HepG2 (cell line): ENCODE measurements at regions not wholly inside any gene's neighbourhood (a gene's known extent, or its start where the extent isn't known, plus 50 kb on each side); places are given as distances from the start of the nearest gene placed in this dataset.

Experiments used
- ATAC-seq: fragments of 200-7000 bp; cut with Tn5 transposase; 3 replicates; pipeline ENCODE4 v1.9.1; 2020; ENCODE audit warnings: mild to moderate bottlenecking, moderate library complexity
- BruUV-seq: library from RNA; stranded (reverse); fragments of 400-500 nt; replicated peaks from 2 replicates; lab custom pipeline; 2021; lab: Mats Ljungman, UMichigan
- CTCF ChIA-PET: fragments of 300-600 bp; formaldehyde crosslinking; extraction: SDS; loops from one replicate; lab custom pipeline; 2021; ENCODE audit warnings: low total read pairs, inconsistent platforms, low intra/inter-chr PET ratio; lab: Yijun Ruan, JAX
- POLR2A ChIA-PET: fragments of 350-600 bp; sonication (Branson Sonifier 250); formaldehyde crosslinking; loops from one replicate; lab custom pipeline; 2020; ENCODE audit warnings: antibody characterized with exemption, inconsistent platforms; lab: Yijun Ruan, JAX
- DNase-seq: peaks from one replicate; pipeline ENCODE4 v3.0.0-alpha.2; 2015; ENCODE audit warnings: low spot score
- FAIRE-seq: peaks from 3 replicates; lab custom pipeline; 2011; peaks lifted over from hg19 to GRCh38; lab: Jason Lieb, UNC
- H2AFZ ChIP-seq: one replicate; pipeline ENCODE4 v1.6.1; 2011; ENCODE audit warnings: low read length, inconsistent platforms
- H3K27ac ChIP-seq: fragments of 300-600 bp; 3 replicates; pipeline ENCODE4 v1.8.0; 2011; ENCODE audit warnings: mixed run types, mild to moderate bottlenecking, mixed read lengths, low read length, inconsistent platforms; ENCODE audit not compliant: insufficient read depth; ENCODE audit errors: extremely low read length
- H3K27me3 ChIP-seq, 2 experiments: fragments of 200-600 bp in 1 of 2; 2 replicates in 1 of 2; 3 replicates in 1 of 2; pipeline versions ENCODE4 v1.6.0 to v1.8.0; 2011; ENCODE audit warnings: low read length in 2 of 2, mild to moderate bottlenecking in 2 of 2, moderate library complexity in 2 of 2, inconsistent platforms in 1 of 2; ENCODE audit not compliant: insufficient read depth in 2 of 2, control insufficient read depth in 1 of 2
- H3K36me3 ChIP-seq, 2 experiments: fragments of 200-600 bp in 1 of 2; replicated peaks in 1 of 2; 2 replicates in 1 of 2; 3 replicates in 1 of 2; pipeline versions ENCODE4 v1.5.1 to v1.8.0; 2011; ENCODE audit warnings: low read length in 2 of 2, inconsistent platforms in 1 of 2; ENCODE audit not compliant: insufficient read depth in 2 of 2, control insufficient read depth in 1 of 2
- H3K4me1 ChIP-seq: 2 replicates; pipeline ENCODE4 v1.5.1; 2012; ENCODE audit warnings: low read length, inconsistent platforms; ENCODE audit not compliant: insufficient read depth
- H3K4me2 ChIP-seq: 2 replicates; pipeline ENCODE4 v1.6.0; 2011; ENCODE audit warnings: low read depth, low read length, inconsistent platforms
- H3K4me3 ChIP-seq, 3 experiments: fragments of 200-600 bp in 1 of 3; sonication (generic), shearing (Covaris generic) in 1 of 3; replicated peaks in 1 of 3; 2 replicates each; pipeline ENCODE4 v1.5.1; 2011 to 2016; ENCODE audit warnings: low read length in 3 of 3, inconsistent platforms in 2 of 3, low read depth in 2 of 3, mild to moderate bottlenecking in 2 of 3, control low read depth in 1 of 3, mixed read lengths in 1 of 3; ENCODE audit not compliant: insufficient read depth in 1 of 3
- H3K79me2 ChIP-seq: one replicate; pipeline ENCODE4 v1.6.1; 2011; ENCODE audit warnings: low read length, inconsistent platforms; ENCODE audit not compliant: insufficient read depth
- H3K9ac ChIP-seq: 2 replicates; pipeline ENCODE4 v1.6.0; 2011; ENCODE audit warnings: mild to moderate bottlenecking, low read depth, low read length, inconsistent platforms; ENCODE audit not compliant: insufficient read depth
- H3K9me3 ChIP-seq: 2 replicates; pipeline ENCODE4 v1.5.1; 2012; ENCODE audit warnings: mild to moderate bottlenecking, low read length
- H4K20me1 ChIP-seq: 2 replicates; pipeline ENCODE4 v1.6.0; 2011; ENCODE audit warnings: inconsistent platforms, mild to moderate bottlenecking, low read length, moderate library complexity; ENCODE audit not compliant: insufficient read depth
- BRCA1 ChIP-seq: sonication (generic); formaldehyde crosslinking; IDR thresholded peaks from 2 replicates; pipeline ENCODE4 v1.4.0; 2020; ENCODE audit warnings: missing genetic modification reagents
- HOXA9 ChIP-seq: sonication (generic); formaldehyde crosslinking; IDR thresholded peaks from 2 replicates; pipeline ENCODE4 v1.8.1; 2022; ENCODE audit warnings: missing genetic modification reagents, mild to moderate bottlenecking, moderate library complexity, borderline replicate concordance
- RBAK ChIP-seq: sonication (generic); formaldehyde crosslinking; IDR thresholded peaks from 2 replicates; pipeline ENCODE4 v1.5.1; 2020; ENCODE audit warnings: mild to moderate bottlenecking, missing genetic modification reagents
- SMARCC2 ChIP-seq: fragments of 450-650 bp; IDR thresholded peaks from 2 replicates; pipeline ENCODE4 v1.6.1; 2017; ENCODE audit warnings: antibody characterized with exemption, mild to moderate bottlenecking
- SPEN ChIP-seq: sonication (generic); formaldehyde crosslinking; IDR thresholded peaks from 2 replicates; pipeline ENCODE4 v1.5.1; 2020; ENCODE audit warnings: low read depth, mild to moderate bottlenecking, missing genetic modification reagents
- ZFYVE20 ChIP-seq: sonication (generic); formaldehyde crosslinking; IDR thresholded peaks from 2 replicates; pipeline ENCODE4 v1.8.0; 2023; ENCODE audit warnings: low read depth, mild to moderate bottlenecking, moderate library complexity, missing genetic modification reagents, borderline replicate concordance
- ZNF598 ChIP-seq: sonication (generic); formaldehyde crosslinking; IDR thresholded peaks from 2 replicates; pipeline ENCODE4 v1.5.1; 2020; ENCODE audit warnings: mild to moderate bottlenecking, missing genetic modification reagents, borderline replicate concordance
- ZNF790 ChIP-seq: sonication (generic); formaldehyde crosslinking; IDR thresholded peaks from 2 replicates; pipeline ENCODE4 v1.8.0; 2022; ENCODE audit warnings: missing genetic modification reagents, mild to moderate bottlenecking, borderline replicate concordance
- ZSCAN21 ChIP-seq: sonication (generic); formaldehyde crosslinking; IDR thresholded peaks from 2 replicates; pipeline ENCODE4 v1.8.0; 2022; ENCODE audit warnings: mild to moderate bottlenecking, missing genetic modification reagents, moderate library complexity, borderline replicate concordance
- WGBS: methylation state at CpG from one replicate; pipeline ENCODE4 v1.1.6; 2017; ENCODE audit warnings: low lambda C conversion rate; 5-methylcytosine and 5-hydroxymethylcytosine counted together
- in situ Hi-C: cut with HindIII; loops from 2 replicates; pipeline ENCODE4 v1.10.0; 2017; ENCODE audit warnings: low pct_unique_long_range_greater_than_20kb; ENCODE audit not compliant: extremely low pct_ligation_motif_present
- intact Hi-C: fragments of 100-400 bp; cut with micrococcal nuclease; formaldehyde crosslinking; loops from one replicate; pipeline ENCODE4 v1.10.0; 2022; ENCODE audit not compliant: unreplicated experiment
- TF ChIP-seq, protein P1 (sequence below): sonication (generic); formaldehyde crosslinking; IDR thresholded peaks from 2 replicates; pipeline ENCODE4 v1.8.0; 2022; ENCODE audit warnings: mild to moderate bottlenecking, missing genetic modification reagents, moderate library complexity
- TF ChIP-seq, protein P2 (sequence below): IDR thresholded peaks from 2 replicates; pipeline ENCODE4 v1.6.1; 2012; ENCODE audit warnings: low read depth, low read length, improper control_type of control experiment
- TF ChIP-seq, protein P3 (sequence below): sonication (generic); formaldehyde crosslinking; IDR thresholded peaks from 2 replicates; pipeline ENCODE4 v1.5.0; 2020; ENCODE audit warnings: missing genetic modification reagents
- TF ChIP-seq, protein P4 (sequence below): sonication (generic); formaldehyde crosslinking; IDR thresholded peaks from 2 replicates; pipeline ENCODE4 v1.5.1; 2020; ENCODE audit warnings: mild to moderate bottlenecking, missing genetic modification reagents, moderate library complexity
- TF ChIP-seq, protein P5 (sequence below): sonication (generic); formaldehyde crosslinking; IDR thresholded peaks from 2 replicates; pipeline ENCODE4 v1.4.0; 2020; ENCODE audit warnings: missing genetic modification reagents, borderline replicate concordance

DNA sequence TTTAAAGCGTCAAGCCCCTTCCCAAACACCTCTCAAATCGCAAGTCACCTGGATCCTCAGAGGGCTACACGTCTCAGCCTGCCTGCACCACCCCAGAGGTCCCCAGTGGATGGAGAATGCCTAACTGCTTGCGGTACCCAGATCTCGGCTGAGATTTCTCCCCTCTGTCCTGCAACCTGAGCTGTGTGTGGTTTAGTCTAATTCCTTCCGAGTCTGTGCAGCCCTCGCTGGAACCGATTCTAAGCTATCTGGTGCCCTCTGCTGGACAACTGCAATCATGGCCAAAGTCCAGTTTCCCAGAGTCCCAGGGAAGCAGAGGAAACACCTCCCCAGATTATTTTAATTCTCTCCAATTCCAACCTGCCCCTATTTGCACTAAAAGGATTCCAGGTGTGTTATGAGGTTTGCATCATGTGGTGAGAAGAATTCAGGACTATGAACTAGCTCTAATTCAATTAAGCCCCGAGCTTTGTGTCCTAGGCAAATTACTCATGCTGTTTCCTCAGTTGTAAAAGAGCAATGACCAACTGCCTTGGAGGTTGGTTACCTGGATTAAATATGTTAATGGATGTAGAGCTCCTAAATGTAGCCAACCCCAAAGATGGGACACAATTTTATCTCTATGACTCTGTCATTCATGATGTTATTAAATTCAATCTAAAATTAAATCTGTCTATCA is 276.1 kb upstream of the NCKAP5 start (continued):
- TF ChIP-seq, protein P1, sequence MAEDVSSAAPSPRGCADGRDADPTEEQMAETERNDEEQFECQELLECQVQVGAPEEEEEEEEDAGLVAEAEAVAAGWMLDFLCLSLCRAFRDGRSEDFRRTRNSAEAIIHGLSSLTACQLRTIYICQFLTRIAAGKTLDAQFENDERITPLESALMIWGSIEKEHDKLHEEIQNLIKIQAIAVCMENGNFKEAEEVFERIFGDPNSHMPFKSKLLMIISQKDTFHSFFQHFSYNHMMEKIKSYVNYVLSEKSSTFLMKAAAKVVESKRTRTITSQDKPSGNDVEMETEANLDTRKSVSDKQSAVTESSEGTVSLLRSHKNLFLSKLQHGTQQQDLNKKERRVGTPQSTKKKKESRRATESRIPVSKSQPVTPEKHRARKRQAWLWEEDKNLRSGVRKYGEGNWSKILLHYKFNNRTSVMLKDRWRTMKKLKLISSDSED (CRISPR knock-in tag), result no peak
- TF ChIP-seq HOXA9 (no peak), SMARCC2 (no peak)

DNA sequence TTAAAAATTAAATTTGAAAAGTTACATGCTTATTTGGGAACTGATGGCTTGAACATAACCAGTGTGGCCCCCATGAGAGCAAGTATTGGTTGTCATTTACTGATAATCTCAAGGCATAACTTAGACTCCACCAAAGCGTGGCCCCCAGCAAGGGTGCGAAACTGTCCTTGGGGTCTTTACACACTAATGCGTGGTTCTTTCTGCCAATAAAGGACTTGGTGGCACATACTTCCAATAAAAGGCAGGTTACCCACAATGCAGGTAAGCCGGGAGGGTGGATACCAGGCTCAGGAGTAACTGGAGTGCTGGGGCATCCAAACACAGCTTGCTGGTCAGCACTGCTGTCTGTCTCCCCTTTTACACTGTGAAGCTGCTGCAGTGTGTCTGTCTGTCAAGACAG is 278.2 kb upstream of the NCKAP5 start:
- Histone ChIP-seq H3K4me3 (no peak overlapping the region), H3K36me3 (no peaks in the 10 kb centered on the region), H3K4me2 (no peak overlapping the region), H3K27ac (no peak overlapping the region), H3K9ac (no peak overlapping the region), H3K4me1 (no peaks in the 10 kb centered on the region), H3K9me3 (no peaks in the 10 kb centered on the region), H4K20me1 (no peaks in the 10 kb centered on the region), H3K79me2 (no peaks in the 10 kb centered on the region), H2AFZ (no peak overlapping the region), H3K27me3 (peaks cover 0 to 1% of the 10 kb centered on the region in 2 experiments; a peak in 2 of 5 replicates)
- DNase-seq (no peak), ATAC-seq (no peak), FAIRE-seq (no peak)
- 25% methylated on average over 3 of the region's 4 CpGs for WGBS
- intact Hi-C loops (loop anchor here (10.0 kb wide), 1 partner anchor 1582 kb away; no protein-coding TSS in a partner anchor), in situ Hi-C loops (loop anchor here (10.0 kb wide), 1 partner anchor 1192 kb away; no protein-coding TSS in a partner anchor)
- POLR2A ChIA-PET, result no interaction called here
- CTCF ChIA-PET, result no interaction called here
- no peak for TF ChIP-seq ZNF790
- TF ChIP-seq SPEN, result no peak
- TF ChIP-seq, protein P2, sequence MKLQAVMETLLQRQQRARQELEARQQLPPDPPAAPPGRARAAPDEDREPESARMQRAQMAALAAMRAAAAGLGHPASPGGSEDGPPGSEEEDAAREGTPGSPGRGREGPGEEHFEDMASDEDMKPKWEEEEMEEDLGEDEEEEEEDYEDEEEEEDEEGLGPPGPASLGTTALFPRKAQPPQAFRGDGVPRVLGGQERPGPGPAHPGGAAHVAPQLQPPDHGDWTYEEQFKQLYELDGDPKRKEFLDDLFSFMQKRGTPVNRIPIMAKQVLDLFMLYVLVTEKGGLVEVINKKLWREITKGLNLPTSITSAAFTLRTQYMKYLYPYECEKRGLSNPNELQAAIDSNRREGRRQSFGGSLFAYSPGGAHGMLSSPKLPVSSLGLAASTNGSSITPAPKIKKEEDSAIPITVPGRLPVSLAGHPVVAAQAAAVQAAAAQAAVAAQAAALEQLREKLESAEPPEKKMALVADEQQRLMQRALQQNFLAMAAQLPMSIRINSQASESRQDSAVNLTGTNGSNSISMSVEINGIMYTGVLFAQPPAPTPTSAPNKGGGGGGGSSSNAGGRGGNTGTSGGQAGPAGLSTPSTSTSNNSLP, result no peak
- TF ChIP-seq, protein P3, sequence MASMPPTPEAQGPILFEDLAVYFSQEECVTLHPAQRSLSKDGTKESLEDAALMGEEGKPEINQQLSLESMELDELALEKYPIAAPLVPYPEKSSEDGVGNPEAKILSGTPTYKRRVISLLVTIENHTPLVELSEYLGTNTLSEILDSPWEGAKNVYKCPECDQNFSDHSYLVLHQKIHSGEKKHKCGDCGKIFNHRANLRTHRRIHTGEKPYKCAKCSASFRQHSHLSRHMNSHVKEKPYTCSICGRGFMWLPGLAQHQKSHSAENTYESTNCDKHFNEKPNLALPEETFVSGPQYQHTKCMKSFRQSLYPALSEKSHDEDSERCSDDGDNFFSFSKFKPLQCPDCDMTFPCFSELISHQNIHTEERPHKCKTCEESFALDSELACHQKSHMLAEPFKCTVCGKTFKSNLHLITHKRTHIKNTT (CRISPR knock-in tag), result no peak
- TF ChIP-seq, protein P4, sequence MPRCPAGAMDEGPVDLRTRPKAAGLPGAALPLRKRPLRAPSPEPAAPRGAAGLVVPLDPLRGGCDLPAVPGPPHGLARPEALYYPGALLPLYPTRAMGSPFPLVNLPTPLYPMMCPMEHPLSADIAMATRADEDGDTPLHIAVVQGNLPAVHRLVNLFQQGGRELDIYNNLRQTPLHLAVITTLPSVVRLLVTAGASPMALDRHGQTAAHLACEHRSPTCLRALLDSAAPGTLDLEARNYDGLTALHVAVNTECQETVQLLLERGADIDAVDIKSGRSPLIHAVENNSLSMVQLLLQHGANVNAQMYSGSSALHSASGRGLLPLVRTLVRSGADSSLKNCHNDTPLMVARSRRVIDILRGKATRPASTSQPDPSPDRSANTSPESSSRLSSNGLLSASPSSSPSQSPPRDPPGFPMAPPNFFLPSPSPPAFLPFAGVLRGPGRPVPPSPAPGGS (CRISPR knock-in tag), result no peak
- TF ChIP-seq RBAK (CRISPR knock-in tag), result no peak
- TF ChIP-seq ZSCAN21 (CRISPR knock-in tag), result no peak
- no peak for TF ChIP-seq ZNF598 (CRISPR knock-in tag)
- TF ChIP-seq BRCA1 (CRISPR knock-in tag), result no peak
- TF ChIP-seq ZFYVE20 (CRISPR knock-in tag), result no peak
- TF ChIP-seq, protein P5, sequence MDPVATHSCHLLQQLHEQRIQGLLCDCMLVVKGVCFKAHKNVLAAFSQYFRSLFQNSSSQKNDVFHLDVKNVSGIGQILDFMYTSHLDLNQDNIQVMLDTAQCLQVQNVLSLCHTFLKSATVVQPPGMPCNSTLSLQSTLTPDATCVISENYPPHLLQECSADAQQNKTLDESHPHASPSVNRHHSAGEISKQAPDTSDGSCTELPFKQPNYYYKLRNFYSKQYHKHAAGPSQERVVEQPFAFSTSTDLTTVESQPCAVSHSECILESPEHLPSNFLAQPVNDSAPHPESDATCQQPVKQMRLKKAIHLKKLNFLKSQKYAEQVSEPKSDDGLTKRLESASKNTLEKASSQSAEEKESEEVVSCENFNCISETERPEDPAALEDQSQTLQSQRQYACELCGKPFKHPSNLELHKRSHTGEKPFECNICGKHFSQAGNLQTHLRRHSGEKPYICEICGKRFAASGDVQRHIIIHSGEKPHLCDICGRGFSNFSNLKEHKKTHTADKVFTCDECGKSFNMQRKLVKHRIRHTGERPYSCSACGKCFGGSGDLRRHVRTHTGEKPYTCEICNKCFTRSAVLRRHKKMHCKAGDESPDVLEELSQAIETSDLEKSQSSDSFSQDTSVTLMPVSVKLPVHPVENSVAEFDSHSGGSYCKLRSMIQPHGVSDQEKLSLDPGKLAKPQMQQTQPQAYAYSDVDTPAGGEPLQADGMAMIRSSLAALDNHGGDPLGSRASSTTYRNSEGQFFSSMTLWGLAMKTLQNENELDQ (CRISPR knock-in tag), result no peak
- BruUV-seq, result no TSS peak
